ENCODE measurements at regions not wholly inside any gene's neighbourhood (a gene's known extent, or its start where the extent isn't known, plus 50 kb on each side); places are given as distances from the start of the nearest gene placed in this dataset.

DNA sequence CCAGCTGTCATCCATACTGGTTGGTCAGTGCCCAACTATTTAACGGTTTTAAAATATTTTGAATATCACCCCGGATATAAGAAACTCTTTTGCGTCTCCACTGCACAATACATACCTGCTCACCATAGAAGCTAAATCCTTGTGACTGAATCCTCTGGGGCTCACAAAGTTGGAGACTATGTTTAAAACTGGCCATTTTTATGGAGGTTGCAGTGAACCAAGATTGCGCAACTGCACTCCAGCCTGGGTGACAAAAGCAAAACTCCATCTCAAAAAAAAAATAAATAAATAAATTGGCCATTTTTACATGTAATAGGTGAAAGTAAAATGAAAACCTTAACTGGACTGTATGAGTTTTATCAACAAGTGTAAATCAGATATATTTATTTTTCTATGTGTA, 55.6 kb upstream of the TMEM17 start:
- intact Hi-C loops (cut with micrococcal nuclease): no loop called here
- POLR2A ChIA-PET (ENCODE audit: unreplicated experiment): no interaction called here
- BruUV-seq (replicated peaks): no TSS peak

More for the DNA sequence above, 55.6 kb upstream of the TMEM17 start:
- H2BK15ac ChIP-seq (ENCODE audit: low read depth, low read length): no peak overlapping the region
- H3K27ac ChIP-seq (ENCODE audit: insufficient read depth, low read length): no peak overlapping the region
- no peak overlapping the region for H3K14ac ChIP-seq (replicated peaks; ENCODE audit: low read depth, low read length)
- H3K27me3 ChIP-seq (ENCODE audit: control insufficient read depth, insufficient read depth, low read length): no peaks in the 10 kb centered on the region
- in situ Hi-C loops (cut with MboI; ENCODE audit: low sequenced_read_pairs) (no loop called here), dilution Hi-C loops (cut with HindIII; ENCODE audit: low sequenced_read_pairs, unreplicated experiment) (no loop called here)
- ATAC-seq (ENCODE audit: low read depth) (no peak), DNase-seq (no peak)
- no peak overlapping the region for H2BK20ac ChIP-seq (ENCODE audit: low read depth, low read length)
- no peak overlapping the region for H2BK120ac ChIP-seq (ENCODE audit: low read depth, low read length)
- H4K8ac ChIP-seq (ENCODE audit: low read depth in 2 of 2, low read length in 2 of 2): no peak overlapping the region
- CTCF ChIA-PET: interaction anchor here (0.6 kb wide), 1 partner anchor 56 kb away, joined by 3 read pairs; no protein-coding TSS in a partner anchor
- H3K79me1 ChIP-seq (ENCODE audit: low read depth in 1 of 2, low read length in 2 of 2): no peaks in the 10 kb centered on the region
- H3K4me2 ChIP-seq (ENCODE audit: low read depth, low read length): no peak overlapping the region
- H3K36me3 ChIP-seq (ENCODE audit: control insufficient read depth, insufficient read depth, low read length): no peaks in the 10 kb centered on the region
- no peak overlapping the region for H2AK5ac ChIP-seq (ENCODE audit: low read depth, low read length)
- H3K4me1 ChIP-seq (ENCODE audit: control insufficient read depth, insufficient read depth, low read length): no peaks in the 10 kb centered on the region
- no CpG with 5 or more reads among the region's 4 CpGs for WGBS, 2 experiments (ENCODE audit: extremely low coverage in 2 of 2, insufficient read length in 1 of 2)
- no peaks in the 10 kb centered on the region; the same call in 1 of the 2 replicates for H3K9me3 ChIP-seq (ENCODE audit: control insufficient read depth, insufficient read depth, low read length)
- no peak overlapping the region for H2AFZ ChIP-seq (replicated peaks; ENCODE audit: low read length, poor library complexity)
- H3K4me3 ChIP-seq (ENCODE audit: insufficient read depth, low read depth, low read length): no peak overlapping the region
- H3K4ac ChIP-seq (ENCODE audit: low read depth, low read length): no peak overlapping the region
- TF ChIP-seq FOS (IDR thresholded peaks at IDR 0.05; ENCODE audit: low read depth, low read length) (no peak), USF2 (IDR thresholded peaks at IDR 0.05; ENCODE audit: low read depth, low read length) (no peak), RCOR1 (IDR thresholded peaks at IDR 0.05; ENCODE audit: insufficient replicate concordance, low read length) (no peak), MAZ (IDR thresholded peaks at IDR 0.05; ENCODE audit: borderline replicate concordance, low read depth, low read length) (no peak), CEBPB (IDR thresholded peaks at IDR 0.05; ENCODE audit: low read depth, low read length) (peak; percentile 91)
- no peak overlapping the region for H3K23ac ChIP-seq (ENCODE audit: low read depth, low read length)
- H4K20me1 ChIP-seq (ENCODE audit: insufficient read depth, low read length): no peaks in the 10 kb centered on the region
- H4K5ac ChIP-seq (ENCODE audit: low read depth, low read length): no peak overlapping the region
- H4K91ac ChIP-seq (ENCODE audit: insufficient read depth, low read depth, low read length): no peak overlapping the region
- H3K9me1 ChIP-seq (ENCODE audit: insufficient read depth, low read length): no peaks in the 10 kb centered on the region
- H3K9ac ChIP-seq (ENCODE audit: low read depth, low read length): no peak overlapping the region
- H3K56ac ChIP-seq (ENCODE audit: extremely low read depth, insufficient read depth, low read length): no peak overlapping the region
- no peak overlapping the region for H3K18ac ChIP-seq (ENCODE audit: low read depth, low read length)
- H2AK9ac ChIP-seq (replicated peaks; ENCODE audit: low read depth, low read length, poor library complexity): no peak overlapping the region
- no peak overlapping the region for H2BK5ac ChIP-seq (ENCODE audit: low read depth, low read length, poor library complexity, severe bottlenecking)

Data from IMR-90 (cell line).